ENCODE measurements at regions not wholly inside any gene's neighbourhood (a gene's known extent, or its start where the extent isn't known, plus 50 kb on each side); places are given as distances from the start of the nearest gene placed in this dataset.

DNA sequence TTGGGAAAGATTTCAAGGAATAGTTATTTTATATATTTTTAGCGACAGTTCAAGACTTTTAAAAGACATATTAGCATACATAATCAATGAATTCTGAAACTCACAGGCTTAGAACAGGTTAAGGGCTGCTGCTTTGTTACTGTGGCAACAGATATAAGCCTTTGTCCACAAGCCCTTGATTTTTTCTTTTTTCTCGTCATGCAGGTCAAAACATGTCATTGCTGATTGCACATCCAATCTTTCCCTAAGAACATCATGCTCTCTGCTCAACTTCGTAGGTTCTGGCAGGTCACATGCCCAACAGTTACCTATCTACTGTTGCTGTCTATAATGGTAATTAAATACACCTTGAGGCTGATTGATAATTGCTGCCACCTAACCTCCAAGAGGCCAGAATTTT, 172.5 kb upstream of the PTPRD start:
- Histone ChIP-seq H2AFZ (ENCODE audit: low read length) (no peak overlapping the region), H3K79me2 (ENCODE audit: low read length) (no peaks in the 10 kb centered on the region), H3K9me3 (replicated peaks; ENCODE audit: insufficient read depth, low read length) (no peaks in the 10 kb centered on the region), H4K20me1 (ENCODE audit: insufficient read depth, low read length) (no peaks in the 10 kb centered on the region), H3K4me2 (ENCODE audit: low read depth, low read length) (no peak overlapping the region), H3K4me3 (ENCODE audit: low read length) (no peak overlapping the region), H3K36me3 (replicated peaks; ENCODE audit: insufficient read depth, low read length) (no peaks in the 10 kb centered on the region), H3K27me3 (replicated peaks; ENCODE audit: insufficient read depth, low read length) (no peaks in the 10 kb centered on the region), H3F3A (ENCODE audit: insufficient read depth, low read length) (no peaks in the 10 kb centered on the region), H3K9me2 (replicated peaks; ENCODE audit: insufficient read depth, low read length) (no peaks in the 10 kb centered on the region), H3K27ac (ENCODE audit: low read length) (no peak overlapping the region), H3K9ac (ENCODE audit: low read length) (no peak overlapping the region), H3K4me1 (ENCODE audit: low read length) (no peaks in the 10 kb centered on the region)
- TF ChIP-seq EZH2 (optimal IDR thresholded peaks at IDR 0.05; ENCODE audit: low read depth, low read length) (no peak), EZH2phosphoT487 (IDR thresholded peaks at IDR 0.05; ENCODE audit: low read length) (no peak), CTCF (IDR thresholded peaks at IDR 0.05; ENCODE audit: low read length) (no peak)
- DNase-seq, result no peak

DNA sequence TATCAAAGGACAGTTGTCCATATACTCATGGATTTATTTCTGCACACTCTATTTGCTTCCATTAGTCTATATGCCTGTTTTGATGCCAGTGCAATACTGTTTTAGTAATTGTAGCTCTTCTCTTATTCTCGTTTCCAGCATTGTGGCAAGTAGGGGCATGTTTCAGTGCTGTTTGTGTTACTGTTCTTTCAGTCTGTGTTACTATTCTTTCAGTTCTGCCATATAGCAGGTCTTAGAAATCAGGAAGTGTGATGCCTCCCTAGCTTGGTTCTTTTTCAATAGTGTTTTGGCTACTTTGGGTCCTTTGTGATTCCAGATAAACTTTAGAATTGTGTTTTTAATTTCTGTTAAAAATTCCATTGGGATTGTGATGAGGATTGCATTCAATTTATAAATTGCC, 180.5 kb upstream of the PTPRD start:
- DNase-seq, result no peak
- Histone ChIP-seq H3K27ac (ENCODE audit: low read length) (no peak overlapping the region), H3K79me2 (ENCODE audit: low read length) (no peaks in the 10 kb centered on the region), H3K9me2 (replicated peaks; ENCODE audit: insufficient read depth, low read length) (no peaks in the 10 kb centered on the region), H3K4me3 (ENCODE audit: low read length) (no peak overlapping the region), H3K27me3 (replicated peaks; ENCODE audit: insufficient read depth, low read length) (no peaks in the 10 kb centered on the region), H3K9me3 (replicated peaks; ENCODE audit: insufficient read depth, low read length) (no peaks in the 10 kb centered on the region), H3F3A (ENCODE audit: insufficient read depth, low read length) (no peaks in the 10 kb centered on the region), H3K4me1 (ENCODE audit: low read length) (0 out of 2 replicates have a peak, but pooled peaks cover 4% of the 10 kb centered on the region), H3K4me2 (ENCODE audit: low read depth, low read length) (no peak overlapping the region), H3K36me3 (replicated peaks; ENCODE audit: insufficient read depth, low read length) (no peaks in the 10 kb centered on the region), H2AFZ (ENCODE audit: low read length) (no peak overlapping the region), H4K20me1 (ENCODE audit: insufficient read depth, low read length) (no peaks in the 10 kb centered on the region), H3K9ac (ENCODE audit: low read length) (no peak overlapping the region)
- no peak for TF ChIP-seq EZH2phosphoT487 (IDR thresholded peaks at IDR 0.05; ENCODE audit: low read length)
- no peak for TF ChIP-seq CTCF (IDR thresholded peaks at IDR 0.05; ENCODE audit: low read length)
- no peak for TF ChIP-seq EZH2 (optimal IDR thresholded peaks at IDR 0.05; ENCODE audit: low read depth, low read length)

- Histone ChIP-seq H3K4me3 (ENCODE audit: low read length) (no peak overlapping the region), H3F3A (ENCODE audit: insufficient read depth, low read length) (no peaks in the 10 kb centered on the region), H4K20me1 (ENCODE audit: insufficient read depth, low read length) (no peaks in the 10 kb centered on the region), H3K36me3 (replicated peaks; ENCODE audit: insufficient read depth, low read length) (no peaks in the 10 kb centered on the region), H3K9me2 (replicated peaks; ENCODE audit: insufficient read depth, low read length) (no peaks in the 10 kb centered on the region), H3K79me2 (ENCODE audit: low read length) (no peaks in the 10 kb centered on the region), H3K9ac (ENCODE audit: low read length) (no peak overlapping the region), H3K27me3 (replicated peaks; ENCODE audit: insufficient read depth, low read length) (0 out of 2 replicates have a peak, but pooled peaks cover 4% of the 10 kb centered on the region), H3K4me2 (ENCODE audit: low read depth, low read length) (no peak overlapping the region), H3K27ac (ENCODE audit: low read length) (no peak overlapping the region), H3K4me1 (ENCODE audit: low read length) (peaks cover 8% of the 10 kb centered on the region; the same call in 1 of the 2 replicates), H2AFZ (ENCODE audit: low read length) (no peak overlapping the region), H3K9me3 (replicated peaks; ENCODE audit: insufficient read depth, low read length) (no peaks in the 10 kb centered on the region)
- DNase-seq, result no peak
- TF ChIP-seq CTCF (IDR thresholded peaks at IDR 0.05; ENCODE audit: low read length) (no peak), EZH2 (optimal IDR thresholded peaks at IDR 0.05; ENCODE audit: low read depth, low read length) (no peak), EZH2phosphoT487 (IDR thresholded peaks at IDR 0.05; ENCODE audit: low read length) (no peak)
These were observed 191.7 kb upstream of the PTPRD start for GRCh38 chr9:10804486-10804885.

Data from MM.1S (cell line).